CD14-positive monocyte (primary cell): ENCODE measurements at regions not wholly inside any gene's neighbourhood (a gene's known extent, or its start where the extent isn't known, plus 50 kb on each side); places are given as distances from the start of the nearest gene placed in this dataset.

ENCODE experiments used
- DNase-seq, 3 donors: peaks; one replicate each; pipeline ENCODE4 v3.0.0-alpha.2; 2011 to 2022
- H2AFZ ChIP-seq: 2 replicates; pipeline ENCODE4 v1.6.0; 2012; ENCODE audit warnings: mild to moderate bottlenecking, low read depth, low read length, inconsistent platforms; ENCODE audit not compliant: insufficient read depth, poor library complexity, severe bottlenecking
- H3K27ac ChIP-seq, 2 donors: 1 replicate in 1 of 2; 2 replicates in 1 of 2; pipeline ENCODE4 v1.5.1; 2012 to 2013; ENCODE audit warnings: low read length in 2 of 2, control low read depth in 1 of 2, inconsistent platforms in 1 of 2, low read depth in 1 of 2, mild to moderate bottlenecking in 1 of 2
- H3K27me3 ChIP-seq, 2 donors: one replicate each; pipeline versions ENCODE4 v1.6.0 to v1.6.1; 2011 to 2013; ENCODE audit warnings: low read length in 2 of 2; ENCODE audit not compliant: control insufficient read depth in 2 of 2, insufficient read depth in 2 of 2
- H3K36me3 ChIP-seq, 2 donors: replicated peaks in 1 of 2; 1 replicate in 1 of 2; 2 replicates in 1 of 2; pipeline versions ENCODE4 v1.5.1 to v1.6.1; 2012 to 2013; ENCODE audit warnings: low read length in 2 of 2, control low read depth in 1 of 2, inconsistent platforms in 1 of 2, mild to moderate bottlenecking in 1 of 2; ENCODE audit not compliant: insufficient read depth in 2 of 2, control insufficient read depth in 1 of 2
- H3K4me1 ChIP-seq, 2 donors: 1 replicate in 1 of 2; 2 replicates in 1 of 2; pipeline versions ENCODE4 v1.5.1 to v1.6.1; 2012 to 2013; ENCODE audit warnings: low read length in 2 of 2, control low read depth in 1 of 2, inconsistent platforms in 1 of 2, mild to moderate bottlenecking in 1 of 2, moderate library complexity in 1 of 2; ENCODE audit not compliant: insufficient read depth in 2 of 2, control insufficient read depth in 1 of 2
- H3K4me2 ChIP-seq: replicated peaks from 2 replicates; pipeline ENCODE3; 2012; ENCODE audit warnings: low read length, moderate library complexity, mild to moderate bottlenecking; ENCODE audit not compliant: poor library complexity, severe bottlenecking; ENCODE audit errors: extremely low read depth
- H3K4me3 ChIP-seq, 3 experiments: fragments of 200-600 bp in 1 of 3; sonication (generic) in 1 of 3; replicated peaks in 1 of 3; 1 replicate in 2 of 3; 2 replicates in 1 of 3; pipeline ENCODE4 v1.5.1; 2011 to 2013; ENCODE audit warnings: low read length in 3 of 3, mild to moderate bottlenecking in 3 of 3, control low read depth in 2 of 3, low read depth in 2 of 3, inconsistent platforms in 1 of 3, moderate library complexity in 1 of 3
- H3K79me2 ChIP-seq: 2 replicates; pipeline ENCODE4 v1.6.0; 2012; ENCODE audit warnings: mild to moderate bottlenecking, control low read depth, inconsistent platforms, low read length, moderate library complexity; ENCODE audit not compliant: insufficient read depth
- H3K9ac ChIP-seq: 2 replicates; pipeline ENCODE4 v1.6.0; 2017; ENCODE audit warnings: low read length, mild to moderate bottlenecking; ENCODE audit not compliant: insufficient read depth, poor library complexity, severe bottlenecking
- H3K9me3 ChIP-seq, 2 donors: replicated peaks in 1 of 2; 1 replicate in 1 of 2; 2 replicates in 1 of 2; pipeline versions ENCODE4 v1.5.1 to v1.6.1; 2012 to 2013; ENCODE audit warnings: low read length in 2 of 2, control low read depth in 1 of 2; ENCODE audit not compliant: control insufficient read depth in 1 of 2, insufficient read depth in 1 of 2
- H4K20me1 ChIP-seq: 2 replicates; pipeline ENCODE4 v1.6.0; 2012; ENCODE audit warnings: mild to moderate bottlenecking, low read length, control low read depth, moderate library complexity; ENCODE audit not compliant: insufficient read depth
- H3K27ac Mint-ChIP-seq, 7 donors: one replicate each; pipeline ENCODE4 v1.8.0; 2020; ENCODE audit warnings: mild to moderate bottlenecking in 7 of 7, mixed read lengths in 7 of 7, moderate library complexity in 6 of 7, inconsistent platforms in 2 of 7
- H3K27me3 Mint-ChIP-seq, 3 donors: one replicate each; pipeline ENCODE4 v1.8.0; 2021 to 2022; ENCODE audit warnings: low read depth in 3 of 3, mild to moderate bottlenecking in 3 of 3, mixed read lengths in 3 of 3, moderate library complexity in 3 of 3, inconsistent platforms in 1 of 3
- H3K36me3 Mint-ChIP-seq, 2 donors: one replicate each; pipeline ENCODE4 v1.8.0; 2020; ENCODE audit warnings: mixed read lengths in 2 of 2, inconsistent platforms in 1 of 2, mild to moderate bottlenecking in 1 of 2
- H3K4me1 Mint-ChIP-seq: one replicate; pipeline ENCODE4 v1.8.0; 2020; ENCODE audit warnings: mild to moderate bottlenecking, mixed read lengths
- H3K4me3 Mint-ChIP-seq, 2 donors: one replicate each; pipeline ENCODE4 v1.8.0; 2020; ENCODE audit warnings: mild to moderate bottlenecking in 2 of 2, mixed read lengths in 2 of 2, moderate library complexity in 1 of 2
- H3K9me3 Mint-ChIP-seq, 7 donors: one replicate each; pipeline ENCODE4 v1.8.0; 2020 to 2022; ENCODE audit warnings: mixed read lengths in 7 of 7, mild to moderate bottlenecking in 6 of 7, moderate library complexity in 6 of 7, inconsistent platforms in 2 of 7
- CTCF ChIP-seq: fragments of 200-600 bp; IDR thresholded peaks from one replicate; pipeline ENCODE4 v1.8.0; 2022; ENCODE audit warnings: antibody characterized with exemption, mild to moderate bottlenecking
- WGBS: methylation state at CpG from one replicate; pipeline ENCODE4 v1.1.5; 2013; ENCODE audit warnings: missing lambda C conversion rate; ENCODE audit not compliant: insufficient coverage; 5-methylcytosine and 5-hydroxymethylcytosine counted together
- intact Hi-C, 2 donors: fragments of 100-400 bp; cut with micrococcal nuclease; formaldehyde crosslinking; loops; one replicate each; pipeline versions ENCODE4 v1.15.0 to v1.15.1; 2023

- H3K4me2 ChIP-seq = no peak overlapping the region
- peaks cover 0 to 2% of the 10 kb centered on the region in 2 donors for H3K27me3 ChIP-seq
- H2AFZ ChIP-seq = no peak overlapping the region
- peaks cover 3 to 14% (median 10%) of the 10 kb centered on the region in 3 donors for H3K27me3 Mint-ChIP-seq
- H3K4me3 ChIP-seq = no peak overlapping the region
- H3K4me1 Mint-ChIP-seq = peaks cover 7% of the 10 kb centered on the region
- H3K27ac Mint-ChIP-seq = no peak overlapping the region
- H4K20me1 ChIP-seq = no peaks in the 10 kb centered on the region
- no peaks in the 10 kb centered on the region for H3K36me3 ChIP-seq
- no peak for TF ChIP-seq CTCF
- H3K36me3 Mint-ChIP-seq = peaks cover 0 to 7% of the 10 kb centered on the region in 2 donors
- H3K4me1 ChIP-seq = peaks cover 0 to 5% of the 10 kb centered on the region in 2 donors
- H3K9ac ChIP-seq = no peak overlapping the region
- WGBS = 91% methylated on average over 8 of the region's 9 CpGs
- H3K4me3 Mint-ChIP-seq = no peak overlapping the region
- H3K79me2 ChIP-seq = no peaks in the 10 kb centered on the region
- intact Hi-C loops = no loop called here
- DNase-seq = no peak
- peaks cover 24 to 48% (median 39%) of the 10 kb centered on the region in 7 donors for H3K9me3 Mint-ChIP-seq
- peaks cover 23 to 40% of the 10 kb centered on the region in 2 donors for H3K9me3 ChIP-seq
- H3K27ac ChIP-seq = no peak overlapping the region
These were observed 109.5 kb downstream of the C9orf50 start for GRCh38 chr9:129511285-129511900.

DNA sequence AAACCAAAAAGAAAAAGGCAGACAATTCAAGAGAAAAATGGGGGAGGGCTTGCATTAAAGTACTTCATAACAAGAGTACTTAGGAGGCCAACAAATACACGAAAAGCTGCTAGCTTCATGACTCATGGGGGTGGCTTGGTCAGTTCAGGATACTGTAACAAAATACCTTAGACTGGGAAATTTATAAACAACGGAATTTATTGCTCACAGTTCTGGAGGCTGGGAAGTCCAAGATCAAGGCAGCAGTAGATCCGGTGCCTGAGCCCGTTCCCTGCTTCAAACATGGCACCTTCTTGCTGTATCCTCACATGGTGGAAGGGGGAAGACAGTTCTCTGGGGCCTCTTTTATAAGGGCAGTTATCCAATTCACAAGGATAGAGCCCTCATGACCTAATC, 111.4 kb downstream of the C9orf50 start:
- no peak overlapping the region for H3K4me3 Mint-ChIP-seq
- H3K36me3 ChIP-seq = no peaks in the 10 kb centered on the region

More for the DNA sequence above, 111.4 kb downstream of the C9orf50 start:
- peaks cover 5 to 10% of the 10 kb centered on the region in 2 donors for H3K36me3 Mint-ChIP-seq
- peaks cover 0 to 2% of the 10 kb centered on the region in 2 donors for H3K27me3 ChIP-seq
- no peak overlapping the region for H3K27ac ChIP-seq
- no peak overlapping the region for H3K4me2 ChIP-seq
- no peak for TF ChIP-seq CTCF
- H3K9me3 ChIP-seq = peaks cover 15 to 23% of the 10 kb centered on the region in 2 donors
- no CpG with 5 or more reads among the region's 4 CpGs for WGBS
- peaks cover 10% of the 10 kb centered on the region for H3K4me1 Mint-ChIP-seq
- H3K4me1 ChIP-seq = peaks cover 0 to 5% of the 10 kb centered on the region in 2 donors
- peaks cover 3 to 12% (median 7%) of the 10 kb centered on the region in 3 donors for H3K27me3 Mint-ChIP-seq
- no peaks in the 10 kb centered on the region for H4K20me1 ChIP-seq
- no peak overlapping the region for H3K4me3 ChIP-seq
- intact Hi-C loops = loop anchor here (10.0 kb wide), 2 partner anchors 55 to 65 kb away; no protein-coding TSS in a partner anchor
- H3K9ac ChIP-seq = no peak overlapping the region
- no peak overlapping the region for H2AFZ ChIP-seq
- no peaks in the 10 kb centered on the region for H3K79me2 ChIP-seq
- H3K27ac Mint-ChIP-seq = peak overlapping the region in 1 of 7 donors; percentile 16
- peaks cover 15 to 31% (median 23%) of the 10 kb centered on the region in 7 donors for H3K9me3 Mint-ChIP-seq
- DNase-seq = no peak
